GM18868 (cell line): ENCODE measurements at regions not wholly inside any gene's neighbourhood (a gene's known extent, or its start where the extent isn't known, plus 50 kb on each side); places are given as distances from the start of the nearest gene placed in this dataset.
A peak's percentile ranks its signal among the peaks of the same experiment; 100 is the strongest.

ENCODE experiments used
- ATAC-seq: cut with Tn5 transposase; IDR thresholded peaks from one replicate; pipeline ENCODE4 v1.9.1; 2021; ENCODE audit warnings: mild to moderate bottlenecking, moderate library complexity; ENCODE audit not compliant: unreplicated experiment

- no peak for ATAC-seq
Measured at GRCh38 chr1:68378296-68379084, 71.3 kb downstream of the RPE65 start.

- ATAC-seq: no peak
Measured at GRCh38 chr1:68377098-68377497, 72.7 kb downstream of the RPE65 start.

- ATAC-seq: no peak
Measured at GRCh38 chr1:68376441-68376840, 73.3 kb downstream of the RPE65 start.

- no peak for ATAC-seq
Measured at GRCh38 chr1:68375919-68376318, 73.8 kb downstream of the RPE65 start.

GRCh38 chr1:68373173-68373572 is 76.6 kb downstream of the RPE65 start:
- ATAC-seq: no peak

- ATAC-seq: no peak
Measured at GRCh38 chr1:68372487-68372886, 77.3 kb downstream of the RPE65 start.

GRCh38 chr1:68370101-68370915 is 79.4 kb downstream of the RPE65 start:
- ATAC-seq: no peak

GRCh38 chr1:68366572-68366971 is 83.2 kb downstream of the RPE65 start:
- ATAC-seq: no peak

- ATAC-seq: no peak
Measured at GRCh38 chr1:68365709-68366382, 83.9 kb downstream of the RPE65 start.

GRCh38 chr1:68363339-68363738 is 86.4 kb downstream of the RPE65 start:
- ATAC-seq: no peak

- no peak for ATAC-seq
Measured at GRCh38 chr1:68361346-68361910, 88.3 kb downstream of the RPE65 start.

GRCh38 chr1:68359045-68359444 is 90.7 kb downstream of the RPE65 start:
- ATAC-seq: no peak

- ATAC-seq: no peak
Measured at GRCh38 chr1:68358439-68358838, 91.3 kb downstream of the RPE65 start.

GRCh38 chr1:68355614-68356013 is 94.1 kb downstream of the RPE65 start:
- no peak for ATAC-seq

GRCh38 chr1:68352202-68352601 is 97.6 kb downstream of the RPE65 start:
- ATAC-seq: no peak

- ATAC-seq: peak; percentile 92
Measured at GRCh38 chr1:68347415-68347814, 102.3 kb downstream of the RPE65 start.

- no peak for ATAC-seq
Measured at GRCh38 chr1:68346188-68346808, 103.5 kb downstream of the RPE65 start.

- no peak for ATAC-seq
Measured at GRCh38 chr1:68344208-68344607, 105.5 kb downstream of the RPE65 start.

GRCh38 chr1:68340951-68341350 is 108.6 kb upstream of the WLS start:
- no peak for ATAC-seq

- no peak for ATAC-seq
Measured at GRCh38 chr1:68339505-68339904, 107.2 kb upstream of the WLS start.

- no peak for ATAC-seq
Measured at GRCh38 chr1:68338081-68338480, 105.8 kb upstream of the WLS start.
